GM12892 (cell line): ENCODE measurements at regions not wholly inside any gene's neighbourhood (a gene's known extent, or its start where the extent isn't known, plus 50 kb on each side); places are given as distances from the start of the nearest gene placed in this dataset.
"Not testable (repeated sequence)": the region's sequence is repeated elsewhere in the genome, so short reads cannot be mapped to it uniquely, and the experiment has no call there.

Source experiments
- DNase-seq: peaks from one replicate; pipeline ENCODE4 v3.0.0; 2011; ENCODE audit not compliant: insufficient read length
- FAIRE-seq: peaks from 2 replicates; lab custom pipeline; 2011; peaks lifted over from hg19 to GRCh38; lab: Jason Lieb, UNC
- POLR2A ChIP-seq: IDR thresholded peaks from 2 replicates; pipeline ENCODE4 v1.6.1; 2011; ENCODE audit warnings: low read depth, low read length, control low read depth
- POLR2AphosphoS5 ChIP-seq: IDR thresholded peaks from 2 replicates; pipeline ENCODE4 v1.6.1; 2011; ENCODE audit warnings: low read depth, low read length, control low read depth
- TAF1 ChIP-seq: IDR thresholded peaks from 2 replicates; pipeline ENCODE4 v1.6.1; 2011; ENCODE audit warnings: low read depth, mild to moderate bottlenecking, control low read depth, low read length, borderline replicate concordance

- DNase-seq, FAIRE-seq: not testable (repeated sequence)
Measured at GRCh38 chr11:49346627-49347026, 138.2 kb upstream of the FOLH1 start.

DNA sequence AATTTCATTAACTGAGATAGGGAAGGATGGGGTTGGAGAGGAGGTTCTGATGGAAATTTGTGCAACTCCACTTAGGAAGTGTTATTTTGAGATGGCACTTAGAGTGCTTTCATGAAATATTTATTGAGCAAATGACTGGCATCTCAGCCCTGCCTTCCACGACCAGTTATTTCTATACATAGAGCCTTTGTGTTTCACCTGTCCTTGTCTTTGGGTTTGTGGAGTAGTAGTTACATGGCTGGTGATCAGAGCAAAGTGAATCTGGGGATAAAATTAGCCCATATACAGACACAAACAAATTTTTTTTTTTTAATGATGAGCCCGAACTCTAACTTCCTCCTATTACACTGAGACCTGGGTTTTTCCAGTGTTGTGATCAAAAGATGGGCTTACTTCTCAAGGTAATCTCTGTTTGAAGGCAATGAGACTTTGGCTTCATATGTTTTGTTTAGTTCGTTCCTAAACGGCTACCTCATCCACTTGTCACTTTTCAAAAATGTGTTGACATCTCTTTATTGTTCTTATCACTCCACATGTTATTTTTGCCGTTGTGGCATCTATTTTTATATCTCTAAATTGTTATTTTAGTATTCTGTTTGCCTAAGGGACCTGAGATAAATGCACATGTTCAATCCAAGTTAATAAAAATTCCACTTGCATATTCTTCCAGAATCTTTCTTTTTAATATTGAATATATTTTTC is 120.2 kb upstream of the FOLH1 start:
- not testable (repeated sequence) for FAIRE-seq, DNase-seq

- not testable (repeated sequence) for DNase-seq, FAIRE-seq
Measured at GRCh38 chr11:49327766-49328165, 119.4 kb upstream of the FOLH1 start.

DNA sequence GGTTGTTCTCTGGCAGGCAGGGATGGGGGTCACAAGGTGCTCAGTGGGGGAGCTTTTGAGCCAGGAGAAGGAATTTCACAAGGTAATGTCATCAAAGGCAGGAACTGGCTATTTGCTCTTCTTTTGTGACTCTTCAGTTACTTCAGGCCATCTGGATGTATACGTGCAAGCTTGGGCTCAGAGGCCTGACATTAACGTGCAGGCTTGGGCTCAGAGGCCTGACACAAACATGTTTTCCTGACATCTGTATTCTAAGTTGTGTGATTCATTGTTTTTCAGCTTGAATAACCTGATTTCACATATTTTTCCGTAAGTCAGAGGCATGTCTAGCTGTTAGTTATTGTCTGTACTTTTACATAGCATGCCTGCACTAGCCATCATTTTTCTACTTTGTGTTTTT is 118.2 kb upstream of the FOLH1 start:
- not testable (repeated sequence) for FAIRE-seq

DNA sequence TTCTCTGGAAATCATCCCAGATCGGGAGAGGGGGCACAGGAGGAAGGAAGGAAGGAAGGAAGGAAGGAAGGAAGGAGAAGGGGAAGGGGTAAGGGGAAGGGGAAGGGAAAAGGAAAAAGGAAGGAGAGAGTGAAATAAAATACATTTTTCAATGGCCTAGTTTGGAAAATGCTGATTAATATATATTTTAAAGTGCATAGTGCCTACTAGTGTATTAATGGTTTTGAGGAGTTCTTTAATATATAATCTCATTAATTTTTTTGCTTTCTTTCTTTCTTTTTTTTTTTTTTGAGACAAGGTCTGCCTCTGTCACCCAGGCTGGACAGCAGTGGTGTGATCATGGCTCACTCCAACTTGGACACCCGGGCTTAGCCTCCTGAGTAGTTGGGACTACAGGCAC is 107.8 kb upstream of the FOLH1 start:
- FAIRE-seq, result no peak
- TF ChIP-seq TAF1 (no peak), POLR2A (no peak), POLR2AphosphoS5 (no peak)

More for the DNA sequence above, 118.2 kb upstream of the FOLH1 start:
- DNase-seq, result not testable (repeated sequence)

GRCh38 chr11:49303080-49303479 is 94.7 kb upstream of the FOLH1 start:
- FAIRE-seq, result no peak
- no peak for DNase-seq

More for the DNA sequence above, 107.8 kb upstream of the FOLH1 start:
- DNase-seq, result no peak

DNA sequence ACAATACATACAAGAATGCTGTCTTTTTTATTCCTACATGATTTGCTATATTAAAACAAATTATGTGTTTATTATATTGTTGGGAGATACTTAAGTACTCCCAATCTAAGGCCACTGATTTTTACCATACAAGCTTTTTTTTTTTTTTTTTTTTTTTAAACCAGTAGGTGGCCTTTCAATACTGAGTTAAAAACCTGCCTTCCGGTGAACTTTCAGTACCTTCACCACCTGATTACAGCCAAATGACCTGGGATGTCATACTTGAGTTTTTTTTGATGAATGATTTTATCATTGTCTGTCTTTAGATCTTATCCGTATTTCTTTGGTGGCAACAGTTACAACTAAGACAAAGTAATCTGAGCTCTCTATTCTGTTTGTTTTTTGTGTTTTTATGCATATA is 94.0 kb upstream of the FOLH1 start:
- FAIRE-seq (no peak), DNase-seq (no peak)
- TF ChIP-seq POLR2A (no peak), POLR2AphosphoS5 (no peak), TAF1 (no peak)

More at GRCh38 chr11:49303080-49303479, 94.7 kb upstream of the FOLH1 start:
- TF ChIP-seq TAF1 (no peak), POLR2AphosphoS5 (no peak), POLR2A (no peak)

GRCh38 chr11:49298017-49298416 is 89.6 kb upstream of the FOLH1 start:
- FAIRE-seq, DNase-seq: not testable (repeated sequence)

DNA sequence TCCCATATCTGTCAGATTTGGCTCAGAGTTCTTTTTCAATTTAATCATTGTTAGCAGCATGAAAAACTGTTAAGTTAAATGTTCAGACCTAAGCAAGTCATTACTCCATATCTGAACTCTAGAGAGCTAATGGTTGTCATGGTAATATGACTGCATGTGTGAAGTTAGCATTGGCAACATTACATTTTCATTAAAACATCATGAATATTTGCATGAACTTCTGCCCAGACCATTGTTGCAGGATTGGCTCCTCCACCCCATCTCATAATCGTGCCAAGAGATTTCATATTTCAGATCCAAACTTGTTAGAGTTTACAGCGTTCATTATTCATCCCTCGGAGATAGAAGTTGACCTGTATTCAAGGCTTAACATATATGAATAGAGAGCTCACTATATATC is 75.5 kb upstream of the FOLH1 start:
- not testable (repeated sequence) for FAIRE-seq, DNase-seq

DNA sequence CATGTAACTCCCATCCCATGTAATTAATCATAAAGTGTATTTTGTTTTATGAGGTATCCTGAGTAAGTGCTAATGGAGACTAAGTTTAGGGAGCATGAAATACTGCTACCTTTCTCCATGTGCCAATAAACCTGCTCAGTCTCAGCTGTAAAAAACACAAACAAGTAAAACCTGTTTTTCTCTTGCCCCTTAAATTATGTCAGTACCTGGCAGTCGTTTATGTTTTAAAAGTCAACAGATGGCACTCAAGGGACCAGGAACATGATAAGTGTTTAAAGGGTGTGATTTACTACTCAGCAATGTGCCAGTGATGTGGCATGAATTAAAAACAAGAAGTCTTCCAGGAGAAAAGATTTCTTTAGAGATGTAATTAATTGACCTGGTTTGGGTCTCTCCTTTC is 74.9 kb upstream of the FOLH1 start:
- not testable (repeated sequence) for FAIRE-seq, DNase-seq

- FAIRE-seq, DNase-seq: not testable (repeated sequence)
Measured at GRCh38 chr11:49282125-49282524, 73.7 kb upstream of the FOLH1 start.

- DNase-seq, result not testable (repeated sequence)
- peak; percentile 66 for FAIRE-seq
Measured at GRCh38 chr11:49277951-49278350, 69.5 kb upstream of the FOLH1 start.
